HCT116 (cell line): ENCODE measurements at regions not wholly inside any gene's neighbourhood (a gene's known extent, or its start where the extent isn't known, plus 50 kb on each side); places are given as distances from the start of the nearest gene placed in this dataset.

Experiments
- ATAC-seq: fragments of 200-7000 bp; cut with Tn5 transposase; 2 replicates; pipeline ENCODE4 v1.9.1; 2020; ENCODE audit warnings: mild to moderate bottlenecking, moderate library complexity
- BruUV-seq: library from RNA; stranded (reverse); fragments of 400-500 nt; replicated peaks from 2 replicates; lab custom pipeline; 2021; lab: Mats Ljungman, UMichigan
- CTCF ChIA-PET: fragments of 300-600 bp; sonication (Branson Sonifier 250); formaldehyde crosslinking; loops from one replicate; lab custom pipeline; 2021; ENCODE audit warnings: antibody characterized with exemption; lab: Charles Lee
- POLR2A ChIA-PET: fragments of 300-600, 350-600 bp; sonication (Branson Sonifier 250); formaldehyde crosslinking; loops from one replicate; lab custom pipeline; 2021; ENCODE audit warnings: antibody characterized with exemption; lab: Charles Lee
- RAD21 ChIA-PET, 2 experiments: fragments of 300-600 bp; sonication (Branson Sonifier 250); formaldehyde crosslinking; loops; one replicate each; lab custom pipeline; 2023; ENCODE audit warnings: low total read pairs in 2 of 2; ENCODE audit not compliant: uncharacterized antibody in 2 of 2, unreplicated experiment in 2 of 2, low non-redundant PET in 1 of 2; lab: Charles Lee
- DNase-seq: peaks from one replicate; pipeline ENCODE4 v3.0.0-alpha.2; 2010; ENCODE audit warnings: low read depth, low spot score
- H2AFZ ChIP-seq: fragments of 200-600 bp; shearing (Covaris generic), sonication (generic); 2 replicates; pipeline ENCODE4 v1.6.1; 2017; ENCODE audit warnings: low read depth, mixed run types, mixed read lengths, antibody characterized with exemption, low read length; ENCODE audit not compliant: poor library complexity, severe bottlenecking
- H3K27ac ChIP-seq: 2 replicates; pipeline ENCODE4 v1.5.1; 2012; ENCODE audit warnings: low read depth, low read length
- H3K27me3 ChIP-seq: fragments of 200-600 bp; sonication (generic); 2 replicates; pipeline ENCODE4 v1.6.1; 2016; ENCODE audit warnings: mixed run types, low read length, mixed read lengths; ENCODE audit not compliant: insufficient read depth
- H3K36me3 ChIP-seq, 2 experiments: fragments of 200-500 bp in 1 of 2; fragments of 200-600 bp in 1 of 2; sonication (Bioruptor generic) in 1 of 2; sonication (generic) in 1 of 2; 2 replicates each; pipeline versions ENCODE4 v1.5.1 to v1.6.1; 2014 to 2016; ENCODE audit warnings: low read length in 2 of 2, inconsistent platforms in 1 of 2, mixed read lengths in 1 of 2, mixed run types in 1 of 2; ENCODE audit not compliant: insufficient read depth in 2 of 2, control insufficient read depth in 1 of 2
- H3K4me1 ChIP-seq, 2 experiments: fragments of 200-600 bp in 1 of 2; sonication (generic) in 1 of 2; 2 replicates each; pipeline versions ENCODE4 v1.5.1 to v1.6.1; 2012 to 2017; ENCODE audit warnings: low read length in 2 of 2, inconsistent platforms in 1 of 2, mild to moderate bottlenecking in 1 of 2, mixed read lengths in 1 of 2, mixed run types in 1 of 2, moderate library complexity in 1 of 2; ENCODE audit not compliant: insufficient read depth in 2 of 2, control insufficient read depth in 1 of 2
- H3K4me2 ChIP-seq: fragments of 200-600 bp; sonication (generic); 2 replicates; pipeline ENCODE4 v1.6.1; 2017; ENCODE audit warnings: mixed run types, low read length, mixed read lengths
- H3K4me3 ChIP-seq, 2 experiments: fragments of 200-600 bp in 1 of 2; sonication (generic) in 1 of 2; replicated peaks in 1 of 2; 2 replicates each; pipeline ENCODE4 v1.5.1; 2011 to 2016; ENCODE audit warnings: low read length in 2 of 2, control low read depth in 1 of 2, low read depth in 1 of 2, mild to moderate bottlenecking in 1 of 2, mixed read lengths in 1 of 2, mixed run types in 1 of 2
- H3K79me2 ChIP-seq: fragments of 200-600 bp; sonication (generic); 2 replicates; pipeline ENCODE4 v1.6.1; 2017; ENCODE audit warnings: mild to moderate bottlenecking, mixed run types, low read length, moderate library complexity, mixed read lengths; ENCODE audit not compliant: insufficient read depth
- H3K9ac ChIP-seq: fragments of 200-600 bp; sonication (generic); 2 replicates; pipeline ENCODE4 v1.6.1; 2016; ENCODE audit warnings: low read length, mixed read lengths
- H3K9me2 ChIP-seq: fragments of 200-600 bp; sonication (generic), shearing (Covaris generic); 2 replicates; pipeline ENCODE4 v1.6.1; 2017; ENCODE audit warnings: mixed run types, mild to moderate bottlenecking, moderate library complexity; ENCODE audit not compliant: insufficient read depth
- H3K9me3 ChIP-seq, 2 experiments: fragments of 200-500 bp in 1 of 2; fragments of 200-600 bp in 1 of 2; sonication (Bioruptor generic) in 1 of 2; sonication (generic) in 1 of 2; 2 replicates each; pipeline ENCODE4 v1.6.1; 2014 to 2017; ENCODE audit warnings: low read length in 2 of 2, mixed read lengths in 2 of 2, inconsistent platforms in 1 of 2, low read depth in 1 of 2, mild to moderate bottlenecking in 1 of 2, mixed run types in 1 of 2, moderate library complexity in 1 of 2; ENCODE audit not compliant: control insufficient read depth in 1 of 2, insufficient read depth in 1 of 2
- H4K20me1 ChIP-seq: fragments of 200-600 bp; sonication (generic), shearing (Covaris generic); 2 replicates; pipeline ENCODE4 v1.6.1; 2017; ENCODE audit warnings: mixed run types, mild to moderate bottlenecking, moderate library complexity; ENCODE audit not compliant: insufficient read depth
- CBX3 ChIP-seq: IDR thresholded peaks from 2 replicates; pipeline ENCODE4 v1.6.1; 2012; ENCODE audit warnings: low read depth
- EGR1 ChIP-seq: IDR thresholded peaks from 2 replicates; pipeline ENCODE4 v1.6.1; 2012; ENCODE audit warnings: low read depth
- ELF1 ChIP-seq: IDR thresholded peaks from 2 replicates; pipeline ENCODE4 v1.6.1; 2012; ENCODE audit warnings: low read depth, borderline replicate concordance
- EZH2 ChIP-seq: fragments of 200-600 bp; sonication (generic); IDR thresholded peaks from 2 replicates; pipeline ENCODE4 v1.6.1; 2017; ENCODE audit warnings: antibody characterized with exemption, mixed run types
- JUND ChIP-seq: IDR thresholded peaks from 2 replicates; pipeline ENCODE4 v1.6.1; 2012
- RAD21 ChIP-seq: IDR thresholded peaks from 2 replicates; pipeline ENCODE4 v1.6.1; 2012; ENCODE audit warnings: low read depth, mild to moderate bottlenecking
- REST ChIP-seq: IDR thresholded peaks from 2 replicates; pipeline ENCODE4 v1.6.1; 2012; ENCODE audit warnings: low read depth
- SIN3A ChIP-seq: IDR thresholded peaks from 2 replicates; pipeline ENCODE4 v1.6.1; 2012; ENCODE audit warnings: low read depth
- SP1 ChIP-seq: IDR thresholded peaks from 2 replicates; pipeline ENCODE4 v1.6.1; 2012; ENCODE audit warnings: low read depth
- TCF7L2 ChIP-seq: IDR thresholded peaks from 2 replicates; pipeline ENCODE4 v1.7.0; 2011; ENCODE audit warnings: borderline replicate concordance, inconsistent platforms; ENCODE audit not compliant: insufficient read depth, insufficient read length; ENCODE audit errors: extremely low read depth
- ZBTB33 ChIP-seq: IDR thresholded peaks from 2 replicates; pipeline ENCODE4 v1.6.1; 2011; ENCODE audit warnings: mild to moderate bottlenecking, low read length, moderate library complexity; ENCODE audit not compliant: insufficient replicate concordance; ENCODE audit errors: extremely low read depth
- ZNF274 ChIP-seq: fragments of 200-500 bp; sonication (Bioruptor generic); IDR thresholded peaks from 2 replicates; pipeline ENCODE4 v1.6.1; 2014; ENCODE audit warnings: mild to moderate bottlenecking, low read depth, low read length, inconsistent platforms
- intact Hi-C: fragments of 100-400 bp; cut with micrococcal nuclease; formaldehyde crosslinking; loops from 2 replicates; pipeline ENCODE4 v1.10.0; 2022

DNA sequence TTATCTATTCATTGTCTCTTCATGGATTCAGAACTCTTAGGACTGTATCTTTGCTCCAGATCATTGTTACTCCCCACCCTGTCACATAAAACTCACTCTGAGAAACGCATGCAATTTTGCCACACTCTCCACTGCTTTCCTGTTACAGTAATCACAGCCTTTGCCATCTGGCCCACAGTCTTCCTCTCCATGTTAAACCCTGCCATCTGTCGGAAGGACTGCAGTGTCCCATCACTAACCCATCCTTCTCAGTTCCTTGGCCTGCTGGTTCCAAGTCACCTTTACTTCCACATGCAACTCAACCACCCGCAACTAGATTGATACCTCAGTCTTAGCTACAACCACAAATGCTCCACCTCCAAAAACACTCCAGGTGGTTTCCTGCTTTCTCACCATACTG is 308.7 kb upstream of the FAM241A start:
- POLR2A ChIA-PET = no interaction called here
- Histone ChIP-seq H4K20me1 (no peaks in the 10 kb centered on the region), H3K4me3 (no peak overlapping the region), H3K36me3 (no peaks in the 10 kb centered on the region), H3K9me3 (no peaks in the 10 kb centered on the region), H3K4me2 (no peak overlapping the region), H3K79me2 (no peaks in the 10 kb centered on the region), H3K4me1 (no peaks in the 10 kb centered on the region), H3K9me2 (no peaks in the 10 kb centered on the region), H2AFZ (no peak overlapping the region), H3K27ac (no peak overlapping the region), H3K27me3 (no peaks in the 10 kb centered on the region), H3K9ac (no peak overlapping the region)
- intact Hi-C loops = no loop called here
- no peak for ATAC-seq
- CTCF ChIA-PET = no interaction called here
- no TSS peak for BruUV-seq
- RAD21 ChIA-PET = no interaction called here
- no peak for DNase-seq
- TF ChIP-seq TCF7L2 (no peak), SP1 (no peak)

- DNase-seq (no peak), ATAC-seq (no peak)
- no peak overlapping the region for H3K27ac ChIP-seq
- H2AFZ ChIP-seq = no peak overlapping the region
- no peaks in the 10 kb centered on the region for H3K9me2 ChIP-seq
- intact Hi-C loops = no loop called here
- RAD21 ChIA-PET = no interaction called here
- TF ChIP-seq RAD21 (no peak), EGR1 (no peak), CBX3 (no peak), SIN3A (no peak), ELF1 (no peak), ZBTB33 (no peak), EZH2 (no peak), JUND (no peak), ZNF274 (no peak), REST (no peak)
- no peaks in the 10 kb centered on the region for H4K20me1 ChIP-seq
- BruUV-seq = no TSS peak
- no peaks in the 10 kb centered on the region for H3K79me2 ChIP-seq
- H3K36me3 ChIP-seq = no peaks in the 10 kb centered on the region
- H3K9me3 ChIP-seq = no peaks in the 10 kb centered on the region
- no peaks in the 10 kb centered on the region for H3K4me1 ChIP-seq
- no peak overlapping the region for H3K4me3 ChIP-seq
- H3K27me3 ChIP-seq = no peaks in the 10 kb centered on the region
- POLR2A ChIA-PET = no interaction called here
- CTCF ChIA-PET = interaction anchor here (0.7 to 1.3 kb wide), 2 partner anchors 17 to 694 kb away, joined by 3 to 5 read pairs; no protein-coding TSS in a partner anchor
- no peak overlapping the region for H3K4me2 ChIP-seq
- no peak overlapping the region for H3K9ac ChIP-seq
Observed at GRCh38 chr4:111837761-111838160, 307.5 kb upstream of the FAM241A start.
